ENCODE measurements at regions not wholly inside any gene's neighbourhood (a gene's known extent, or its start where the extent isn't known, plus 50 kb on each side); places are given as distances from the start of the nearest gene placed in this dataset.

- Histone ChIP-seq H3K9me1 (ENCODE audit: control insufficient read depth, insufficient read depth, low read length) (no peaks in the 10 kb centered on the region), H3K4me2 (ENCODE audit: insufficient read depth, low read length) (no peak overlapping the region), H3K79me2 (ENCODE audit: control insufficient read depth, insufficient read depth, low read length) (no peaks in the 10 kb centered on the region), H3K4me1 (replicated peaks in 1 of 2; ENCODE audit: control insufficient read depth in 2 of 2, insufficient read depth in 2 of 2, low read length in 2 of 2) (no peaks in the 10 kb centered on the region), H3K9me3 (replicated peaks; ENCODE audit: control insufficient read depth, insufficient read depth, low read depth, low read length) (no peaks in the 10 kb centered on the region; the same call in 1 of the 2 replicates), H3K27me3 (ENCODE audit: control insufficient read depth in 2 of 2, insufficient read depth in 2 of 2, low read length in 2 of 2) (peaks cover 18 to 63% of the 10 kb centered on the region in 2 experiments; a peak in 4 of 5 replicates), H3K4me3 (no peak overlapping the region), H3K9ac (ENCODE audit: insufficient read depth in 1 of 2, low read depth in 2 of 2, low read length in 2 of 2) (no peak overlapping the region), H2AFZ (ENCODE audit: low read depth, low read length) (no peak overlapping the region), H3K27ac (ENCODE audit: extremely low read depth, low read depth, low read length) (no peak overlapping the region), H3K36me3 (ENCODE audit: control insufficient read depth, insufficient read depth, low read length) (no peaks in the 10 kb centered on the region), H4K20me1 (replicated peaks; ENCODE audit: control insufficient read depth, insufficient read depth, low read length) (0 out of 2 replicates have a peak, but pooled peaks cover 3% of the 10 kb centered on the region)
- DNase-seq (ENCODE audit: extremely low read depth in 1 of 4, low spot score in 3 of 4): no peak
- TF ChIP-seq NRF1 (conservative IDR thresholded peaks at IDR 0.05 in 1 of 2, IDR thresholded peaks at IDR 0.05 in 1 of 2) (peak; percentile 35 to 48; a peak in 2 of 4 replicates), SRF (CRISPR knock-in tag; IDR thresholded peaks at IDR 0.05) (no peak)
- intact Hi-C loops (cut with micrococcal nuclease) (no loop called here), in situ Hi-C loops (cut with MboI) (no loop called here)
- ATAC-seq: no peak
- ChIA-PET POLR2A (no interaction called here), CTCF (ENCODE audit: low intra/inter-chr PET ratio) (no interaction called here)
- no peak for FAIRE-seq
- WGBS (ENCODE audit: insufficient coverage, low coverage, missing lambda C conversion rate): 0% methylated on average over 14 of the region's 14 CpGs
- no TSS peak for BruUV-seq (replicated peaks)
Observed at GRCh38 chr9:135215571-135216161, 128.2 kb downstream of the OLFM1 start.

DNA sequence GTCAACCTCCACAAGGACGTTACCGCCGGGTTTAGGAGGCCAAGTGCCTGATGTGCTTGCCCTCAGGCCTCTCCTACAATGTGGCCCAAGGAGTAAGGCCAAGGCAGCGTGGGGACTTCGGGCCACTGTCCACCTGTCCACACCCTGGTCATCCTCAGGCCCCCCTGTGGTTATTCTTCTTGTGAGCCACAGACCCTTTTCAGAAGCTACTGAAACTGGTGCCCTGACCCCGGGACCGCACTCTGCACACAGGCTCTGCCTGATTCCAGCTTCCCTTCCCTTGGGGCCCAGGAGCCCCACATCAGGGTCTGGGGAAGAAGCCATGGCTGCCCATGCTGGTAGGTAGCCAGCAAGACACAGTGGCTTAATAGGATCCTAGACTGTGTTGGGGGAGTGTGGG lies 128.8 kb downstream of the OLFM1 start:
- Histone ChIP-seq H3K9me1 (ENCODE audit: control insufficient read depth, insufficient read depth, low read length) (no peaks in the 10 kb centered on the region), H3K4me3 (no peak overlapping the region), H3K27me3 (ENCODE audit: control insufficient read depth in 2 of 2, insufficient read depth in 2 of 2, low read length in 2 of 2) (peaks cover 18 to 68% of the 10 kb centered on the region in 2 experiments; a peak in 4 of 5 replicates), H3K36me3 (ENCODE audit: control insufficient read depth, insufficient read depth, low read length) (no peaks in the 10 kb centered on the region), H3K27ac (ENCODE audit: extremely low read depth, low read depth, low read length) (no peak overlapping the region), H3K4me1 (replicated peaks in 1 of 2; ENCODE audit: control insufficient read depth in 2 of 2, insufficient read depth in 2 of 2, low read length in 2 of 2) (no peaks in the 10 kb centered on the region; a peak in 1 of 5 replicates), H3K79me2 (ENCODE audit: control insufficient read depth, insufficient read depth, low read length) (no peaks in the 10 kb centered on the region), H2AFZ (ENCODE audit: low read depth, low read length) (no peak overlapping the region), H4K20me1 (replicated peaks; ENCODE audit: control insufficient read depth, insufficient read depth, low read length) (peaks cover 3% of the 10 kb centered on the region; the same call in 1 of the 2 replicates), H3K9ac (ENCODE audit: insufficient read depth in 1 of 2, low read depth in 2 of 2, low read length in 2 of 2) (no peak overlapping the region), H3K4me2 (ENCODE audit: insufficient read depth, low read length) (no peak overlapping the region), H3K9me3 (replicated peaks; ENCODE audit: control insufficient read depth, insufficient read depth, low read depth, low read length) (no peaks in the 10 kb centered on the region)
- WGBS (ENCODE audit: insufficient coverage, low coverage, missing lambda C conversion rate): 2% methylated on average over 6 of the region's 7 CpGs
- TF ChIP-seq ZNF232 (CRISPR knock-in tag; IDR thresholded peaks at IDR 0.05) (no peak), EWSR1 (IDR thresholded peaks at IDR 0.05; ENCODE audit: borderline replicate concordance, low read depth, partially characterized antibody) (no peak), ZEB2 (IDR thresholded peaks at IDR 0.05) (no peak), ELK3 (CRISPR knock-in tag; IDR thresholded peaks at IDR 0.05) (no peak), ZFP30 (CRISPR knock-in tag; IDR thresholded peaks at IDR 0.05; ENCODE audit: borderline replicate concordance) (no peak)
- TF ChIP-seq, protein P1, sequence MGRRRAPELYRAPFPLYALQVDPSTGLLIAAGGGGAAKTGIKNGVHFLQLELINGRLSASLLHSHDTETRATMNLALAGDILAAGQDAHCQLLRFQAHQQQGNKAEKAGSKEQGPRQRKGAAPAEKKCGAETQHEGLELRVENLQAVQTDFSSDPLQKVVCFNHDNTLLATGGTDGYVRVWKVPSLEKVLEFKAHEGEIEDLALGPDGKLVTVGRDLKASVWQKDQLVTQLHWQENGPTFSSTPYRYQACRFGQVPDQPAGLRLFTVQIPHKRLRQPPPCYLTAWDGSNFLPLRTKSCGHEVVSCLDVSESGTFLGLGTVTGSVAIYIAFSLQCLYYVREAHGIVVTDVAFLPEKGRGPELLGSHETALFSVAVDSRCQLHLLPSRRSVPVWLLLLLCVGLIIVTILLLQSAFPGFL (CRISPR knock-in tag; IDR thresholded peaks at IDR 0.05): no peak
- TF ChIP-seq, protein P2, sequence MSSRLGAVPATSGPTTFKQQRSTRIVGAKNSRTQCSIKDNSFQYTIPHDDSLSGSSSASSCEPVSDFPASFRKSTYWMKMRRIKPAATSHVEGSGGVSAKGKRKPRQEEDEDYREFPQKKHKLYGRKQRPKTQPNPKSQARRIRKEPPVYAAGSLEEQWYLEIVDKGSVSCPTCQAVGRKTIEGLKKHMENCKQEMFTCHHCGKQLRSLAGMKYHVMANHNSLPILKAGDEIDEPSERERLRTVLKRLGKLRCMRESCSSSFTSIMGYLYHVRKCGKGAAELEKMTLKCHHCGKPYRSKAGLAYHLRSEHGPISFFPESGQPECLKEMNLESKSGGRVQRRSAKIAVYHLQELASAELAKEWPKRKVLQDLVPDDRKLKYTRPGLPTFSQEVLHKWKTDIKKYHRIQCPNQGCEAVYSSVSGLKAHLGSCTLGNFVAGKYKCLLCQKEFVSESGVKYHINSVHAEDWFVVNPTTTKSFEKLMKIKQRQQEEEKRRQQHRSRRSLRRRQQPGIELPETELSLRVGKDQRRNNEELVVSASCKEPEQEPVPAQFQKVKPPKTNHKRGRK (tag; IDR thresholded peaks at IDR 0.05): no peak
- TF ChIP-seq, protein P3, sequence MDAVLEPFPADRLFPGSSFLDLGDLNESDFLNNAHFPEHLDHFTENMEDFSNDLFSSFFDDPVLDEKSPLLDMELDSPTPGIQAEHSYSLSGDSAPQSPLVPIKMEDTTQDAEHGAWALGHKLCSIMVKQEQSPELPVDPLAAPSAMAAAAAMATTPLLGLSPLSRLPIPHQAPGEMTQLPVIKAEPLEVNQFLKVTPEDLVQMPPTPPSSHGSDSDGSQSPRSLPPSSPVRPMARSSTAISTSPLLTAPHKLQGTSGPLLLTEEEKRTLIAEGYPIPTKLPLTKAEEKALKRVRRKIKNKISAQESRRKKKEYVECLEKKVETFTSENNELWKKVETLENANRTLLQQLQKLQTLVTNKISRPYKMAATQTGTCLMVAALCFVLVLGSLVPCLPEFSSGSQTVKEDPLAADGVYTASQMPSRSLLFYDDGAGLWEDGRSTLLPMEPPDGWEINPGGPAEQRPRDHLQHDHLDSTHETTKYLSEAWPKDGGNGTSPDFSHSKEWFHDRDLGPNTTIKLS (IDR thresholded peaks at IDR 0.05; ENCODE audit: borderline replicate concordance, low read depth): no peak
- intact Hi-C loops (cut with micrococcal nuclease) (no loop called here), in situ Hi-C loops (cut with MboI) (no loop called here)
- POLR2A ChIA-PET: no interaction called here
- FAIRE-seq (no peak), DNase-seq (ENCODE audit: extremely low read depth in 1 of 4, low spot score in 3 of 4) (no peak), ATAC-seq (no peak)
- CTCF ChIA-PET (ENCODE audit: low intra/inter-chr PET ratio): no interaction called here
- no TSS peak for BruUV-seq (replicated peaks)

All from K562 (cell line).